CD4-positive, alpha-beta T cell treated with Interleukin-17A for 4 hours (primary cell): ENCODE measurements at regions not wholly inside any gene's neighbourhood (a gene's known extent, or its start where the extent isn't known, plus 50 kb on each side); places are given as distances from the start of the nearest gene placed in this dataset.

Experiments
- DNase-seq: peaks from one replicate; pipeline ENCODE4 v3.0.0-alpha.2; 2020; ENCODE audit warnings: mixed read lengths

GRCh38 chr2:8481463-8482009 lies 200.3 kb upstream of the ID2 start:
- peak; percentile 29 for DNase-seq

GRCh38 chr2:8482432-8482831 lies 199.4 kb upstream of the ID2 start:
- DNase-seq = no peak

- DNase-seq = no peak
These were observed 197.2 kb upstream of the ID2 start for GRCh38 chr2:8484502-8485283.

- no peak for DNase-seq
These were observed 196.1 kb upstream of the ID2 start for GRCh38 chr2:8485736-8486135.

- no peak for DNase-seq
These were observed 195.7 kb upstream of the ID2 start for GRCh38 chr2:8486141-8486540.

GRCh38 chr2:8487461-8487932 lies 194.4 kb upstream of the ID2 start:
- peak; percentile 25 for DNase-seq

- DNase-seq = peak; percentile 61
These were observed 193.7 kb upstream of the ID2 start for GRCh38 chr2:8488001-8488738.

- DNase-seq = no peak
These were observed 192.6 kb upstream of the ID2 start for GRCh38 chr2:8489221-8489620.

GRCh38 chr2:8489751-8490150 lies 192.1 kb upstream of the ID2 start:
- DNase-seq = no peak

GRCh38 chr2:8490166-8490721 lies 191.6 kb upstream of the ID2 start:
- no peak for DNase-seq

- no peak for DNase-seq
These were observed 190.4 kb upstream of the ID2 start for GRCh38 chr2:8491296-8492027.

GRCh38 chr2:8494151-8494550 lies 187.7 kb upstream of the ID2 start:
- DNase-seq = no peak

- no peak for DNase-seq
These were observed 187.3 kb upstream of the ID2 start for GRCh38 chr2:8494589-8494988.

- no peak for DNase-seq
These were observed 186.5 kb upstream of the ID2 start for GRCh38 chr2:8495189-8495989.

- DNase-seq = no peak
These were observed 185.8 kb upstream of the ID2 start for GRCh38 chr2:8496079-8496478.

GRCh38 chr2:8496617-8497016 lies 185.2 kb upstream of the ID2 start:
- no peak for DNase-seq

GRCh38 chr2:8498994-8499393 lies 182.9 kb upstream of the ID2 start:
- no peak for DNase-seq

- no peak for DNase-seq
These were observed 181.5 kb upstream of the ID2 start for GRCh38 chr2:8500124-8501054.

GRCh38 chr2:8501061-8501720 lies 180.7 kb upstream of the ID2 start:
- no peak for DNase-seq

- DNase-seq = no peak
These were observed 179.5 kb upstream of the ID2 start for GRCh38 chr2:8502316-8502715.
